Endodermal cell (in vitro differentiated cells): ENCODE measurements at regions not wholly inside any gene's neighbourhood (a gene's known extent, or its start where the extent isn't known, plus 50 kb on each side); places are given as distances from the start of the nearest gene placed in this dataset.

Experiments used
- DNase-seq: peaks from one replicate; pipeline ENCODE4 v3.0.0-alpha.2; 2017
- H3K27ac ChIP-seq: 2 replicates; pipeline ENCODE4 v1.5.1; 2013; ENCODE audit warnings: mild to moderate bottlenecking, low read depth, low read length, moderate library complexity
- H3K27me3 ChIP-seq: 2 replicates; pipeline ENCODE4 v1.6.1; 2013; ENCODE audit warnings: mild to moderate bottlenecking, low read length, moderate library complexity; ENCODE audit not compliant: insufficient read depth, control insufficient read depth, poor library complexity, severe bottlenecking
- H3K36me3 ChIP-seq: 2 replicates; pipeline ENCODE4 v1.7.0; 2013; ENCODE audit warnings: mild to moderate bottlenecking, low read length, moderate library complexity; ENCODE audit not compliant: control insufficient read depth, insufficient read depth
- H3K4me1 ChIP-seq: one replicate; pipeline ENCODE4 v1.7.0; 2013; ENCODE audit warnings: low read length; ENCODE audit not compliant: control insufficient read depth, insufficient read depth
- H3K4me3 ChIP-seq: 2 replicates; pipeline ENCODE4 v1.5.1; 2013; ENCODE audit warnings: mild to moderate bottlenecking, low read length, moderate library complexity
- H3K9ac ChIP-seq: 2 replicates; pipeline ENCODE4 v1.6.1; 2013; ENCODE audit warnings: mild to moderate bottlenecking, low read length, moderate library complexity; ENCODE audit not compliant: poor library complexity, severe bottlenecking; ENCODE audit errors: extremely low read depth
- H3K9me3 ChIP-seq: 2 replicates; pipeline ENCODE4 v1.6.1; 2013; ENCODE audit warnings: mild to moderate bottlenecking, low read length, moderate library complexity; ENCODE audit not compliant: control insufficient read depth
- H3K27ac Mint-ChIP-seq: 2 replicates; pipeline ENCODE4 v1.8.0; 2020; ENCODE audit warnings: mixed read lengths
- H3K27me3 Mint-ChIP-seq: 2 replicates; pipeline ENCODE4 v1.8.0; 2021; ENCODE audit warnings: mild to moderate bottlenecking, mixed read lengths; ENCODE audit not compliant: insufficient read depth
- H3K36me3 Mint-ChIP-seq: 2 replicates; pipeline ENCODE4 v1.8.0; 2020; ENCODE audit warnings: low read depth, mixed read lengths
- H3K4me1 Mint-ChIP-seq: 2 replicates; pipeline ENCODE4 v1.8.0; 2020; ENCODE audit warnings: mixed read lengths
- H3K4me3 Mint-ChIP-seq: 2 replicates; pipeline ENCODE4 v1.8.0; 2020; ENCODE audit warnings: mild to moderate bottlenecking, moderate library complexity, mixed read lengths
- H3K9me3 Mint-ChIP-seq: 2 replicates; pipeline ENCODE4 v1.8.0; 2020; ENCODE audit warnings: mild to moderate bottlenecking, mixed read lengths
- WGBS, 2 experiments: methylation state at CpG; one replicate each; pipeline versions ENCODE4 v1.1.5 to v1.1.7; 2013; ENCODE audit warnings: missing lambda C conversion rate in 2 of 2, mixed read lengths in 1 of 2; ENCODE audit not compliant: insufficient coverage in 1 of 2, insufficient read length in 1 of 2; 5-methylcytosine and 5-hydroxymethylcytosine counted together
- TF ChIP-seq, protein P1 (sequence below): fragments of 200-600 bp; sonication (generic); conservative IDR thresholded peaks from 2 replicates; pipeline ENCODE4 v1.5.0; 2021; ENCODE audit warnings: antibody characterized with exemption, mild to moderate bottlenecking

DNA sequence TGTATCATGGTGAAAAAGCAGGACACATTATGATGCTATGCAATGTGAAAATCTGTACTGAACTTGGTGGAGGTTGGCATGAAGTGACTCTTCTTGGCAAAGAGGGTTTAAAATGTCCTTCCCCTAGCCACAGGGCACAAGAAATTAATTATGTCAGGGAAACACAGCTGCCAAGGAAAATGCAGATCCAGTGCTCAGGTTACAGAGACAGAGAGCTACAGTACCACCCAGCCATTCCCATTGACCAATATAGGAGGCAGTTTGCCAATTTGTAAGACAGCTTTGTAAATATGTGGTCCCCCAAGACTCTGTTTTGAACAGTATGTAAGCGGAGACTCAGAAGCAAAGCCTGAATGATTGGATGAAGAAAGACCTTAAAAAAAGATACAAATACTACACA, 69.4 kb upstream of the KLF12 start:
- peaks cover 10% of the 10 kb centered on the region for H3K27me3 Mint-ChIP-seq
- H3K4me1 Mint-ChIP-seq, result no peaks in the 10 kb centered on the region
- Histone ChIP-seq H3K36me3 (no peaks in the 10 kb centered on the region), H3K4me1 (no peaks in the 10 kb centered on the region), H3K27me3 (peaks cover 5% of the 10 kb centered on the region), H3K9me3 (no peaks in the 10 kb centered on the region), H3K27ac (no peak overlapping the region), H3K4me3 (no peak overlapping the region), H3K9ac (no peak overlapping the region)
- no peak overlapping the region for H3K27ac Mint-ChIP-seq
- no peaks in the 10 kb centered on the region for H3K9me3 Mint-ChIP-seq
- TF ChIP-seq, protein P1, sequence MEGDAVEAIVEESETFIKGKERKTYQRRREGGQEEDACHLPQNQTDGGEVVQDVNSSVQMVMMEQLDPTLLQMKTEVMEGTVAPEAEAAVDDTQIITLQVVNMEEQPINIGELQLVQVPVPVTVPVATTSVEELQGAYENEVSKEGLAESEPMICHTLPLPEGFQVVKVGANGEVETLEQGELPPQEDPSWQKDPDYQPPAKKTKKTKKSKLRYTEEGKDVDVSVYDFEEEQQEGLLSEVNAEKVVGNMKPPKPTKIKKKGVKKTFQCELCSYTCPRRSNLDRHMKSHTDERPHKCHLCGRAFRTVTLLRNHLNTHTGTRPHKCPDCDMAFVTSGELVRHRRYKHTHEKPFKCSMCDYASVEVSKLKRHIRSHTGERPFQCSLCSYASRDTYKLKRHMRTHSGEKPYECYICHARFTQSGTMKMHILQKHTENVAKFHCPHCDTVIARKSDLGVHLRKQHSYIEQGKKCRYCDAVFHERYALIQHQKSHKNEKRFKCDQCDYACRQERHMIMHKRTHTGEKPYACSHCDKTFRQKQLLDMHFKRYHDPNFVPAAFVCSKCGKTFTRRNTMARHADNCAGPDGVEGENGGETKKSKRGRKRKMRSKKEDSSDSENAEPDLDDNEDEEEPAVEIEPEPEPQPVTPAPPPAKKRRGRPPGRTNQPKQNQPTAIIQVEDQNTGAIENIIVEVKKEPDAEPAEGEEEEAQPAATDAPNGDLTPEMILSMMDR, result no peak
- H3K4me3 Mint-ChIP-seq, result no peak overlapping the region
- 86 to 100% methylated on average over 1 of the region's 1 CpG for WGBS, 2 experiments
- no peak for DNase-seq
- no peaks in the 10 kb centered on the region for H3K36me3 Mint-ChIP-seq

DNA sequence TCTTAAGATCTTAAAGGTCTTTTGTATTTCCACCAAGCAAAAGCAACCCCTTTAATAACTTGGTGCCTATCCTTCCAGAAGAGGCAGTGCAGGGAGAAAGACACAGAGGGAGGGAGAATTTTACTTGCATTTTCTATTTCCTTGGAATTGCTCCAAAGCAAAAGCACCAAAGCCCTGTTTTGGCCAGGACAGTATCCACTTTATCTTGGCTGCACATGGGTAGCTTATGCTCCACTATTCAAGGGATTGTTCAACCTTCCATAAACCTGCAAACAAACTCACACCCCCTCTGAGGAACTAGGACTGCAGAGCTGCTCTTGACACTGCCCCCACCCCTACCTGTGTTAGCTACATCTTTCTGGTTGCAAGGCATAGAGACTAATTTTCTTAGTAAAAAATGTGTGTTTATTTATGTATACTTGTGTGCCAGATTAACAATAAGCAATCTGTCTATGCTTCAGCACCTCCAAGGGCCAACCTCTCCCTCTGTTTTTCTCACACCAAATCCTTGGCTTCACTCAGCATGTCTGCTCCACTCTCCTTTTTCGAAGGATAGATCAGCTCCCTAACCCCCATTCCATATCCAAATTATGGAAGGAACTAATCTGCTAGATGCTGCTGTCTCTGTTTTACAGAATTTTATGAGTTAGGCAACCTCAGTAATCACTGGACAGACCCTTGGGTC, 68.1 kb upstream of the KLF12 start:
- no peaks in the 10 kb centered on the region for H3K4me1 ChIP-seq
- no peak overlapping the region for H3K9ac ChIP-seq
- H3K9me3 Mint-ChIP-seq, result no peaks in the 10 kb centered on the region
- H3K4me3 Mint-ChIP-seq, result no peak overlapping the region
- no peak overlapping the region for H3K4me3 ChIP-seq
- 91 to 100% methylated on average over 1 of the region's 1 CpG for WGBS, 2 experiments
- H3K9me3 ChIP-seq, result no peaks in the 10 kb centered on the region
- H3K27ac ChIP-seq, result no peak overlapping the region
- peaks cover 10% of the 10 kb centered on the region for H3K27me3 Mint-ChIP-seq
- TF ChIP-seq, protein P1, result no peak
- H3K36me3 ChIP-seq, result no peaks in the 10 kb centered on the region
- no peak for DNase-seq
- H3K4me1 Mint-ChIP-seq, result no peaks in the 10 kb centered on the region
- H3K36me3 Mint-ChIP-seq, result no peaks in the 10 kb centered on the region
- no peak overlapping the region for H3K27ac Mint-ChIP-seq
- no peaks in the 10 kb centered on the region for H3K27me3 ChIP-seq

DNA sequence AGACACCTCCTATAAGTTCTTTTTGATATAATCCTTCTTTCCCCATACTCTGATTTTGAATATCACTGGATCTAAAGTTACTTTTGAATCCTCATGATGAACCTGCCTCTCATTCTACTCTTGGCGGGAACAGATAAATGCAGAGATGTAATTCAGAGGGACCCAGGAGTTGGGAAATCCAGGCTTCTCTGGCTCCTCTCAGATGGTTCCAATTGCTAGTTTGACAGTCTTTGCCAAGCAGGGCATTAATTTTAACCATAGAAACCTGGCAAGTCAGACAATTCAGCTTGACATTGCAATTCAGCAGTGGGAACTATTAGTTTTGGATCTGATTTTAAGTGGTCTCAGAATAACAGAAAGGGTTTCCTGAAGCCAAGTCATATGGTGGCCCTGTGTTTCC, 67.3 kb upstream of the KLF12 start:
- DNase-seq, result no peak
- Histone ChIP-seq H3K9me3 (no peaks in the 10 kb centered on the region), H3K27me3 (no peaks in the 10 kb centered on the region), H3K9ac (no peak overlapping the region), H3K27ac (no peak overlapping the region), H3K36me3 (no peaks in the 10 kb centered on the region), H3K4me3 (no peak overlapping the region), H3K4me1 (no peaks in the 10 kb centered on the region)
- Mint-ChIP-seq H3K4me3 (no peak overlapping the region), H3K36me3 (no peaks in the 10 kb centered on the region), H3K4me1 (no peaks in the 10 kb centered on the region), H3K27ac (no peak overlapping the region), H3K27me3 (peaks cover 4% of the 10 kb centered on the region), H3K9me3 (no peaks in the 10 kb centered on the region)
- TF ChIP-seq, protein P1, result no peak
- WGBS, 2 experiments, result 90 to 100% methylated on average over 1 of the region's 1 CpG
